ENCODE measurements at regions not wholly inside any gene's neighbourhood (a gene's known extent, or its start where the extent isn't known, plus 50 kb on each side); places are given as distances from the start of the nearest gene placed in this dataset.
"Not testable (repeated sequence)": the region's sequence is repeated elsewhere in the genome, so short reads cannot be mapped to it uniquely, and the experiment has no call there.

GRCh38 chr7:78862-79261 lies 113.5 kb upstream of the FAM20C start:
- not testable (repeated sequence) for TF ChIP-seq CTCF, POLR2A, POLR2AphosphoS5 (IDR thresholded peaks at IDR 0.05)
